Panc1 (cell line): ENCODE measurements at regions not wholly inside any gene's neighbourhood (a gene's known extent, or its start where the extent isn't known, plus 50 kb on each side); places are given as distances from the start of the nearest gene placed in this dataset.

Experiments
- ATAC-seq: fragments of 200-7000 bp; cut with Tn5 transposase; 2 replicates; pipeline ENCODE4 v1.9.1; 2020; ENCODE audit warnings: mild to moderate bottlenecking, moderate library complexity
- BruUV-seq: library from RNA; stranded (reverse); fragments of 400-500 nt; replicated peaks from 2 replicates; lab custom pipeline; 2021; lab: Mats Ljungman, UMichigan
- CTCF ChIA-PET: fragments of 300-600 bp; sonication (Branson Sonifier 250); formaldehyde crosslinking; loops from one replicate; lab custom pipeline; 2022; ENCODE audit warnings: antibody characterized with exemption; lab: Charles Lee
- POLR2A ChIA-PET: fragments of 300-600 bp; sonication (Branson Sonifier 250); formaldehyde crosslinking; loops from one replicate; lab custom pipeline; 2022; ENCODE audit warnings: antibody characterized with exemption; lab: Charles Lee
- DNase-seq: peaks from one replicate; pipeline ENCODE4 v3.0.0-alpha.2; 2010; ENCODE audit warnings: low read depth, low spot score
- H3K27ac ChIP-seq: 2 replicates; pipeline ENCODE4 v1.5.1; 2011; ENCODE audit warnings: mild to moderate bottlenecking, low read length, inconsistent platforms
- H3K27me3 ChIP-seq: fragments of 200-500 bp; sonication (Bioruptor generic); 2 replicates; pipeline ENCODE4 v1.6.0; 2014; ENCODE audit warnings: low read length, inconsistent platforms; ENCODE audit not compliant: control insufficient read depth, insufficient read depth
- H3K36me3 ChIP-seq: fragments of 200-500 bp; sonication (Bioruptor generic); 2 replicates; pipeline ENCODE4 v1.5.1; 2014; ENCODE audit warnings: inconsistent platforms, mild to moderate bottlenecking, low read length, moderate library complexity; ENCODE audit not compliant: control insufficient read depth, insufficient read depth
- H3K4me1 ChIP-seq: 2 replicates; pipeline ENCODE4 v1.5.1; 2011; ENCODE audit warnings: inconsistent platforms, mild to moderate bottlenecking, low read length, moderate library complexity; ENCODE audit not compliant: control insufficient read depth, insufficient read depth
- H3K4me3 ChIP-seq, 2 experiments: 2 replicates each; pipeline ENCODE4 v1.5.1; 2011 to 2012; ENCODE audit warnings: low read depth in 2 of 2, low read length in 2 of 2, mild to moderate bottlenecking in 2 of 2, inconsistent platforms in 1 of 2, moderate library complexity in 1 of 2
- H3K9me3 ChIP-seq: fragments of 200-500 bp; sonication (Bioruptor generic); 2 replicates; pipeline ENCODE4 v1.5.1; 2014; ENCODE audit warnings: low read depth, mild to moderate bottlenecking, inconsistent platforms, low read length, moderate library complexity; ENCODE audit not compliant: control insufficient read depth, insufficient read depth
- POLR2AphosphoS5 ChIP-seq: IDR thresholded peaks from 2 replicates; pipeline ENCODE4 v1.6.1; 2012; ENCODE audit warnings: mild to moderate bottlenecking, low read depth, low read length, moderate library complexity
- SIN3A ChIP-seq: IDR thresholded peaks from 2 replicates; pipeline ENCODE4 v1.6.1; 2012; ENCODE audit warnings: low read depth, mild to moderate bottlenecking, low read length, moderate library complexity, borderline replicate concordance; ENCODE audit not compliant: insufficient read depth
- TCF7L2 ChIP-seq: IDR thresholded peaks from 2 replicates; pipeline ENCODE4 v1.6.1; 2011; ENCODE audit warnings: mild to moderate bottlenecking, low read depth, low read length, inconsistent platforms
- in situ Hi-C: cut with HindIII; loops from 2 replicates; pipeline ENCODE4 v1.10.0; 2016; ENCODE audit warnings: low sequenced_read_pairs, low pct_unique_long_range_greater_than_20kb
- intact Hi-C: fragments of 100-400 bp; cut with micrococcal nuclease; formaldehyde crosslinking; loops from one replicate; pipeline ENCODE4 v1.10.0; 2022; ENCODE audit not compliant: unreplicated experiment
- TF ChIP-seq, protein P1 (sequence below), 2 experiments: IDR thresholded peaks; 2 replicates each; pipeline ENCODE4 v1.6.1; 2011 to 2012; ENCODE audit warnings: low read depth in 2 of 2, control low read depth in 1 of 2, low read length in 1 of 2, mild to moderate bottlenecking in 1 of 2, moderate library complexity in 1 of 2; ENCODE audit not compliant: insufficient read depth in 1 of 2
- TF ChIP-seq, protein P2 (sequence below): fragments of 450-650 bp; IDR thresholded peaks from 2 replicates; pipeline ENCODE4 v1.5.1; 2017; ENCODE audit warnings: mild to moderate bottlenecking

DNA sequence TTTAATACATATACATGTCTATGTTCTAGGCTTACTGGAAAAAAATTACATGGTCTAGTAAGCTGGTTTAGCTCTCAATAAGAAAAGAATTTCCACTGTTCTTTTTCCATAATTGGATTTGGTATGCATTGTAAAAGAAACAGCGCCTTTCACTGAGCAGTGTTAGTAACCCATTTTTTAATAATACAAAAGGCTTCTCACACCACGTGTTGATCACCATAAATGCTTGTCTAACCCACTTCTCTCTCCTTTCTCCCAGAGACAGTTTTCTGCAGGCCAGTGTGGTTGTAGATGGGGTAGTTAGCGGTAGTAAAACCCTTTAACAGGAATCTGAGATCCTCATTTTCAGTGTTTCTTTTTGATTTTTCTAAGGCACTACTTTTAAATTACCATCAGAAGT is 348.7 kb upstream of the MANEA start:
- no peak overlapping the region for H3K27ac ChIP-seq
- no peak for ATAC-seq
- CTCF ChIA-PET: no interaction called here
- in situ Hi-C loops: no loop called here
- H3K4me1 ChIP-seq: no peaks in the 10 kb centered on the region
- intact Hi-C loops: no loop called here
- DNase-seq: no peak
- no TSS peak for BruUV-seq
- H3K36me3 ChIP-seq: no peaks in the 10 kb centered on the region
- TF ChIP-seq SIN3A (no peak), POLR2AphosphoS5 (no peak), TCF7L2 (no peak)
- TF ChIP-seq, protein P1, sequence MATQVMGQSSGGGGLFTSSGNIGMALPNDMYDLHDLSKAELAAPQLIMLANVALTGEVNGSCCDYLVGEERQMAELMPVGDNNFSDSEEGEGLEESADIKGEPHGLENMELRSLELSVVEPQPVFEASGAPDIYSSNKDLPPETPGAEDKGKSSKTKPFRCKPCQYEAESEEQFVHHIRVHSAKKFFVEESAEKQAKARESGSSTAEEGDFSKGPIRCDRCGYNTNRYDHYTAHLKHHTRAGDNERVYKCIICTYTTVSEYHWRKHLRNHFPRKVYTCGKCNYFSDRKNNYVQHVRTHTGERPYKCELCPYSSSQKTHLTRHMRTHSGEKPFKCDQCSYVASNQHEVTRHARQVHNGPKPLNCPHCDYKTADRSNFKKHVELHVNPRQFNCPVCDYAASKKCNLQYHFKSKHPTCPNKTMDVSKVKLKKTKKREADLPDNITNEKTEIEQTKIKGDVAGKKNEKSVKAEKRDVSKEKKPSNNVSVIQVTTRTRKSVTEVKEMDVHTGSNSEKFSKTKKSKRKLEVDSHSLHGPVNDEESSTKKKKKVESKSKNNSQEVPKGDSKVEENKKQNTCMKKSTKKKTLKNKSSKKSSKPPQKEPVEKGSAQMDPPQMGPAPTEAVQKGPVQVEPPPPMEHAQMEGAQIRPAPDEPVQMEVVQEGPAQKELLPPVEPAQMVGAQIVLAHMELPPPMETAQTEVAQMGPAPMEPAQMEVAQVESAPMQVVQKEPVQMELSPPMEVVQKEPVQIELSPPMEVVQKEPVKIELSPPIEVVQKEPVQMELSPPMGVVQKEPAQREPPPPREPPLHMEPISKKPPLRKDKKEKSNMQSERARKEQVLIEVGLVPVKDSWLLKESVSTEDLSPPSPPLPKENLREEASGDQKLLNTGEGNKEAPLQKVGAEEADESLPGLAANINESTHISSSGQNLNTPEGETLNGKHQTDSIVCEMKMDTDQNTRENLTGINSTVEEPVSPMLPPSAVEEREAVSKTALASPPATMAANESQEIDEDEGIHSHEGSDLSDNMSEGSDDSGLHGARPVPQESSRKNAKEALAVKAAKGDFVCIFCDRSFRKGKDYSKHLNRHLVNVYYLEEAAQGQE (IDR thresholded peaks at IDR 0.05; ENCODE audit: insufficient read depth in 1 of 2, low read depth in 2 of 2, low read length in 1 of 2): no peak
- TF ChIP-seq, protein P2, sequence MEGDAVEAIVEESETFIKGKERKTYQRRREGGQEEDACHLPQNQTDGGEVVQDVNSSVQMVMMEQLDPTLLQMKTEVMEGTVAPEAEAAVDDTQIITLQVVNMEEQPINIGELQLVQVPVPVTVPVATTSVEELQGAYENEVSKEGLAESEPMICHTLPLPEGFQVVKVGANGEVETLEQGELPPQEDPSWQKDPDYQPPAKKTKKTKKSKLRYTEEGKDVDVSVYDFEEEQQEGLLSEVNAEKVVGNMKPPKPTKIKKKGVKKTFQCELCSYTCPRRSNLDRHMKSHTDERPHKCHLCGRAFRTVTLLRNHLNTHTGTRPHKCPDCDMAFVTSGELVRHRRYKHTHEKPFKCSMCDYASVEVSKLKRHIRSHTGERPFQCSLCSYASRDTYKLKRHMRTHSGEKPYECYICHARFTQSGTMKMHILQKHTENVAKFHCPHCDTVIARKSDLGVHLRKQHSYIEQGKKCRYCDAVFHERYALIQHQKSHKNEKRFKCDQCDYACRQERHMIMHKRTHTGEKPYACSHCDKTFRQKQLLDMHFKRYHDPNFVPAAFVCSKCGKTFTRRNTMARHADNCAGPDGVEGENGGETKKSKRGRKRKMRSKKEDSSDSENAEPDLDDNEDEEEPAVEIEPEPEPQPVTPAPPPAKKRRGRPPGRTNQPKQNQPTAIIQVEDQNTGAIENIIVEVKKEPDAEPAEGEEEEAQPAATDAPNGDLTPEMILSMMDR: no peak
- H3K9me3 ChIP-seq: no peaks in the 10 kb centered on the region
- H3K4me3 ChIP-seq: no peak overlapping the region
- no peaks in the 10 kb centered on the region for H3K27me3 ChIP-seq
- POLR2A ChIA-PET: no interaction called here

DNA sequence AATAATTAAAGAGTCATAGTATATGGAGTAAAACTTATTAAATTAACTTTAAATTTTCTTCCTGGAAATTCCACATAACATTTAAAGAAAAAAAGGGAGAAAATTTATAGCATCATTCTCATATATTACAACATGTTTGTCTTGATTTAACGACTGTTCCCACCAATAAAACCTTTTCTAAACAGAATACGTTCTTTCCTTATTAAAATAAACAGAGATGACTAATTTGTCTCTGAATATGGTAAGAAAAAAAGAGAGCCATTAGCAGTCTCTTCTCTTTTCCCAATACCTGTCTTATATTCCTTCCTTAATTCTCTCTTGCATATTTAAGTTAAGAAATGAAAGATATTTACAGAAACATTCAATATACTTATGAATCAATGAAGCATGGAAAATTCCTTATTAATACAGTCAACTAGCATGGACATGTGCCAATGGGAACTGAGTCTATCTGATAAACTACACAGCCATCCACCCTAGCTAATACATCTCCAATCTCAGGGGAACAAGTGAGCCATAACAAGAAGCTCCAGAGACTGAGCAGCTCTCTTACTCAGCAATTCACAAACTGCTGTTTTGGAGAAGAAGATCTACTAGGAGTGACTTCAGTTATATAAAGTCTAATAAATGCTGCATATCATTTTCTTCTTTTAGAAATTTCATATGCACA is 347.1 kb upstream of the MANEA start:
- DNase-seq: no peak
- BruUV-seq: no TSS peak
- Histone ChIP-seq H3K4me3 (no peak overlapping the region), H3K36me3 (no peaks in the 10 kb centered on the region), H3K4me1 (no peaks in the 10 kb centered on the region), H3K27ac (no peak overlapping the region), H3K27me3 (no peaks in the 10 kb centered on the region), H3K9me3 (no peaks in the 10 kb centered on the region)
- intact Hi-C loops (no loop called here), in situ Hi-C loops (no loop called here)
- TF ChIP-seq, protein P2: no peak
- TF ChIP-seq POLR2AphosphoS5 (no peak), SIN3A (no peak), TCF7L2 (no peak)
- TF ChIP-seq, protein P1 (IDR thresholded peaks at IDR 0.05; ENCODE audit: insufficient read depth in 1 of 2, low read depth in 2 of 2, low read length in 1 of 2): no peak
- no peak for ATAC-seq
- ChIA-PET POLR2A (no interaction called here), CTCF (no interaction called here)
